GM21447 (cell line): ENCODE measurements at regions not wholly inside any gene's neighbourhood (a gene's known extent, or its start where the extent isn't known, plus 50 kb on each side); places are given as distances from the start of the nearest gene placed in this dataset.

Source experiments
- ATAC-seq: cut with Tn5 transposase; IDR thresholded peaks from one replicate; pipeline ENCODE4 v1.9.1; 2021; ENCODE audit not compliant: unreplicated experiment

DNA sequence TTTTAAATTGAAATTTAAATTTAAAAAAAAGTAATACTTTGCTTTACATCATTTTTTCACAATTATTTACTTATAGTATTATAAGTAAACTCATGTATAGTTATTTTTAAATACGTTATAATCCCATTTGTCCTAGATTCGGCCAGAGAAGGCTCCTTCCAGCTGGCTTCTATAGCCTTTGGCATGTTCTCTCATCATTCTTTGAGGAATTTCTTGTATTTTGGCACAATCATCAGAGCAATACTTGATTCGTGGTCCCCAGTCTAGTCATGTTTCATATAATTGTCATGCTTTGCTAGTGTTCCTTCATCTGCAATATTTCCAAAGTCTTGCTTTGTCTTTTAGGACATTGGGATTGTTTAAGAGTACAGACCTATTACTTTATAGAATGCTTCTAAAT is 1037.9 kb upstream of the AGA start:
- ATAC-seq = no peak

DNA sequence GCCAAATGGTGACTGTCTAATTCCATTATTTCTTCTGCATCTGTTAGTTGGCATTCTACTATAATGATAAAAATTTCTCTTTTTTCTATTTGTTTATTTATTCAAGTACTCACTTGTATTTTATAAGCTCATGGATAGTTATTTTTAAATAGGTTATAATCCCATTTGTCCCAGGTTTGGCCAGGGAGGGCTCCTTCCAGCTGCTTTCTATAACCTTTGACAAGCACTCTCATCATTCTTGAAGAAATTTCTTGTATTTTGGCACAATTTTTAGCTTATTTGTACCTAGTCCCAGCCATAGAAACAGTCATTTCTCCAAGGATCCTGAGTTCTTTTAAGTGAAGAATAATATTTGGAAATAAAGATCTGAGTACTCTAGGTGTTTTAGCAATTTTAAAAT is 1038.6 kb upstream of the AGA start:
- no peak for ATAC-seq

DNA sequence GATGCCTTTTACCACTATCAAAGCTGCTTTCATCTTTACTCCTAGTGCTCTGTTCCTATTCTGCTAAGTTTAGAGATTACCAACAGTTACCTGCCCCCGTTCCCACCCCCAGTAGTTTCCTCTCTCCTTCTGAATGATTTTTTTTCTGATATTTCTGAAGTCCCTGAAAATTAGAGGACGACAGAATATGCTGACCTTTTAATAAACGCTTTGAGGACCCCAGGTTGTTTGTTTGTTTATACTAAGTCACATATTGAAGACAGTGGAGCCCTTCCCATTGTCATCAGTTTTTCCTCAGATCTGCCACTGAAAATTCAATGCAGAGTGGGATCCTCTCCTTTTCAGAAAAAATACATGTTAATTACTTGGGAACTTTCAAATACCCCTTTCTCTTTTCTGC is 1039.3 kb upstream of the AGA start:
- no peak for ATAC-seq

DNA sequence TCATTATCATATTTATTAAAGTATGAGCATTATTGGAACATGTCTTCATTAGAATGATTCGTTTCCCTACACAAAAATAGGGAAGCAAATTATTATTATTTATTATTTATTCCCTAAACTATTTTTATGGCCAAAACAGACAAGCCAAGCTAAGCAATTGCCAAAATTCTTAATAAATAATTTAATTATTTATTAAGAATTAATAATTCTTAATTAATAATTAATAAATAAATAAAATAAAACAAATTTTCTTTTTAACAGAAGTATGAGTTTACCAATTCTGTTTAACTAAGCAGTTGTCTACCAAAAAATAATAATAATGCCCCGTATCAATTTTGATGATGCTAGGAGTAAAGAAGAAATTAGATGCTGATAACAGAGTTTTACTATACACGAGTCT is 1080.8 kb upstream of the AGA start:
- no peak for ATAC-seq

DNA sequence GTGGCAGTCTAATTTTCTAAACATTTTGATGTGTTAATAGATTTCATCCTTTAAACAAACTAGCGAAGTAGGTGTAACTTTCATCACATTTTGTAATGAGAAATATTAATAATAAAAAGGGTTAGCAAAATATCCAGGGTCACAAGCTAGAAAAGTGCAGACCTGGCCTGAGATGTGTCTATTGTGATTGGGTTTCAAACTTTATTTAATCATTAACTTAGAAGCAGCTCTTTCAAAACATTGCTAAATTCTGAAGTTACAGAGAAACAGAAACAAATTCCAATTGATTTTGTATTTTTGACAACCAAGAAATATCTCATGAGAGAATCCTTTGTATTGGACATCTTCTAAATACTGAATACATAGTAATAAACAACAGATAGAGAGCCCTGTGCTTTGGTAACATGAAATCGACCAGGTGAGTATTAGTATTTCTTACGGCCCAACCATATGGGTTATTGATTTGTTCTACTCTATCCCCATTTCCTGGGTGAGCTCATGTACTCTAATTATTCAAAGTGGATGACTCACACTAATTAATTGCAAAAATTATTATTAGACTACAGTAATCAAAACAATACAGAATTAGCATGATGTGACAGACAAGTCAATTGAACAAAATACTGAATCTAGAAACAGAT is 1093.8 kb upstream of the AGA start:
- ATAC-seq = no peak

DNA sequence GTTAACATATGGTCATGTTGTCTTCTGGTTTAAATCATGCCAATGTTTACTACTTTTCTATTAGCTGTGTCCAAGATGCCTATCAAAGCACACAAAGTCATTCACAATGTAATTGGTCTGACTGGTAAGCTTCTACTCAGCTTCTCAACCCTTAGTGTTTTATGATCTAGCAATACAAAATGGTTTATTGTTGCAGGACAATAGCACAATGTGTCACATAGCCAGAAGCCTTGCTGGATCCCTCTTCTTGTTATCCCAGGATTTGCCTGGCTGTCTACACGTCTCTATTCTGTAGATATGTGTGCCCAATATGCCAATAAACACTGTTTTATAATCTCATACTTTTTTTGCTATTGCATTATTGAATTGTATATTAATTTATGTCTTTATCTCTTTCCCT is 1111.0 kb upstream of the AGA start:
- no peak for ATAC-seq

DNA sequence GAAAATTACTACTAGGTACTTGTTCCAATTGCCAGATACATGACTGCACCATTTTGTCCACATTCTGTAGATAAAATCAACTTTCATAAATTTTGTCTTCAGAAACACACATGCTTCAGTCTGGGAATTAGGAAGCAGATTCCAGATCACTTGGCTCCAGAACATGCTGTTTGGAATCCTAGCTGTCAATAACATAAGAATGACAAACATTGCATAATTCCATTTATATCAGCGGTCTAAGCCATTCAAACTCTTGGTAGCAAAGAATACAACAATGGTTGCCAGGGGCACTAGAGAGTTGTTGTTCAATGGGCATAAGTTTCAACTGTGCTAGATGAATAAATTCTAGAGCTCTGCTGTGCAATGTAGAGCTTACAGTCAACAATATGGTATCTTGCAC is 1112.1 kb upstream of the AGA start:
- no peak for ATAC-seq

DNA sequence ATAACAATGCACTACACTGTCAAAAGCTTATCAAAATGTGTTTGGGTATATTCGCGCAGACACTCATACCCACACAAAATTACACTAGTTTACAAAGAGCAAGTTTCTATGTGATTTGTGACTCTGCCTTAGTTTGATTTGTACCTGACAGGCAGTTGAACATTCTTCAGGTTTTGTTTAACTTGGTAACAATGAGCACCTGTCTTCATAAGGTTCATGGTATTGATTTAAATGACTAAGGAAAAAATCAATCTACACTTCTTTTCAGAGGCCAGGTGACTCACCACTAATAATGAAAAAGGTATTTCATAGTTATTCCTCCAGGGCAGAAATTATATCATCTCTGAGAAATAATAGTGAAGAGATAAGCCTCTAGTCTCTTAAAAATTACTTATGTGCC is 1114.6 kb upstream of the AGA start:
- ATAC-seq = no peak

DNA sequence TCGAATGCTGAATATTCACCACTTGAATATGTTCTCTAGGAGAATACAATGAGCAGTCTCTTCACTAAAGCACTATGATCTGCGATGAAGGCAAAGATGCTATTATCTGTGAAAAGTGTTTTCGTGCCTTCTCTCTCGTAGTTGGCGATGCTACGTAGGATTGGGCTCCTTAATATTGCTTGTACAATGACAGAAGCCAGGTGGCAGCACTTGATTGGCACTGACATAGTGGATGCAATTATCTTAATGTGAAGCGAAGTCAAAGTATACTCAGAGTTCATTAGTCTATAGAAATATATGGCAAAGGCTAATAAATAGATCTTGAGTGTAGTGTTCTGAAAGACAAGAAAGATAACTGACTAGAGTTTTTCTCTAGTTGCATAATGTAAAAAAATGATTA is 1135.7 kb upstream of the AGA start:
- no peak for ATAC-seq

DNA sequence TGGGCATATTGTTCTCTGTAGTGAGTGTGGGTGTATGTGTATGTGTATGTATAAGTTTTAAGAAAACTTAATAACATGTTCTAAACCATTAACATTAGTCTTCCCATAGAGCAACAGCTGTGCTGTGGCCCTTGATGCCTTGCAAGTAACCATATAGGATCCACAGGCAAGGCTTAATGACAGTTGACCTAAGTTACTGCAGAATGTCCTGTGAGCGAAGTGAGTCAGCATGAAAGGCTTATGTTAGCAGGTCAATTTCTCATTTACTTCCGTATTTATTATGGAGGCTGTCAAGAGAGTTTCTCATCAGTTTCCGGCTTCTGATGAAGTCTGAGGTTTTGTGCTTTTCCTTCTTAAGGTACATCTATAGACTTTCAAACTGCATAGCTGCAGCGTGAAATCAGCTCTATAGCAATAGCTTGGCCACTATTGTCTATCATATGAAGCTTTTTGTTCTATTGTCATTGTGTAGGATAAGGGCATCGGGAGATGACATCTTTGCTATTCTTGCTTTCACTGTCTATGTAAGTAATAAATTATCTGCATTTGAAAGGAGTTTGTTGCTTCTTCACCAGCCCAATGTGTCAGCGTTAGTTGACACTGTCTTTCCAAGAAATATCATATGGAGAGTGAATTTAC is 1153.4 kb upstream of the AGA start:
- no peak for ATAC-seq

DNA sequence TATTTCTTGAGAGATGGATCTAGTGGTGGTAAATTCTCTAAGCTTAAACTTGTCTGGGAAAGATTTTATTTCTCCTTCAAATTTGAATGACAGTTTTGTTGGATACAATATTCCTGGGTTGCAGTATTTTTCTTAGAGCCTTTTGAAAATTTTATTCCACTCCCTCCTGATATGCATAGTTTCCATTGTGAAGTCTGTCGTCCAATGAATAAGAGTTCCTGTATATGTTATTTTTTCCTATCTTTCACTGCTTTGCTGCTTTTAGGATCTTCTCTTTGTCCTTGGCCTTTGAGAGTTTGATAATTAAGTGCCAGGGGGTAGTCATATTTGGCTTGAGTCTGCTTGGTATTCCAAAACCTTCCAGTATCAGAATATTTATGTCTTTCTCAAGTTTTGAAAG is 1156.4 kb upstream of the AGA start:
- no peak for ATAC-seq

DNA sequence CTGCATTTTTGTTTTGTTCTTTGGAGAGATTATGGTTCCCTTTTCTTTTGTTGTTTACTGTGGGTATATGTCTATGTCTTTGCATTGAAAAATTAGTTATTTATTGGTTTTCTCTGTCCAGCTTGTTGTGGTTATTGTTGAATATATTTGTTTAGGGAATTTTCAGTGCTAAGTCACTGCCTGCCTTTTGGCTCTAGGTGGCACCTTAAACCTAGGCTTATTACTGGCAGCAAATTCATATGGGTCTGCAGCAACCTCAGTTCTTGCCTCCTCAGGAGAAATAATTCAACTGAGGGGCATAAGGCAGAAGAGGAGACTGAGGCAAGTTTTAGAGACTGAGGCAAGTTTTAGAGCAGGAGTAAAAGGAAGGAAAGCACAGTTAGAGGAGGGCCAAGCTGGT is 1157.3 kb upstream of the AGA start:
- ATAC-seq = no peak

DNA sequence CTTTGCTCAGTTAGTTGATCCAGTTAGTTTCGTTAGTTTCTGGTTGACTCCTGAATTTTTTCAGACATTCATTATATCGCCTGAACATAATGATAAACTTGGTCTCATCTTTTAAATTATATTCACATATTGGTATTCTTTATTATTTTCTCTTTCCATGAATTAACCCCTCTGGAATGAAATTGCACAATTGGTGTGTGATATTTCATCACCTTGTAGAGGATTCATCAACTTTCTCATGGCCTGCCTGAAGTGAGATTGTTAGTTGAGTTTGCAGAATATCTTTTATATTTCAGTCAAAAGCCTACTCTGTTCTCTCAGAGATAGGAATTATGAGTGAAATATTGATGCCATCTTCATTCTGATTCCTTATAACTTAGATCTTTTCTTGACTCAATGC is 1160.6 kb upstream of the AGA start:
- ATAC-seq = no peak

DNA sequence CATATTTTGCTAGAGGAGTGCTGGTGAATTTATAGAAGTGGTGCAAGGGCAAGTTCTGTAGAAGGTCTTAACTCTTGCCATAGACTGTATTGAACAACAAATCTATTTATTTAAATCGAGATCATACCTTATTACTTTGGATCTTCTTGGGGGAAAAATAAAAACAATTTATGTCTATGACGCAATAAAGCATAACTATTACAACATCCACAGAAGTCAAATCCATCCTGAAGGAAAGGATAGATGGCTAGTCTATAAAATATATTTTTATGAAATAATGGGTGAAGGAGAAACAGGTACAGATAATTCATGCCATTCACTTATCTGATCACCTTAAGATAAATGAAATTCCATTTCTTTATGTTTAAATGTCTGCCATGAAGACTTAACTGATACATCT is 1168.8 kb upstream of the AGA start:
- no peak for ATAC-seq

DNA sequence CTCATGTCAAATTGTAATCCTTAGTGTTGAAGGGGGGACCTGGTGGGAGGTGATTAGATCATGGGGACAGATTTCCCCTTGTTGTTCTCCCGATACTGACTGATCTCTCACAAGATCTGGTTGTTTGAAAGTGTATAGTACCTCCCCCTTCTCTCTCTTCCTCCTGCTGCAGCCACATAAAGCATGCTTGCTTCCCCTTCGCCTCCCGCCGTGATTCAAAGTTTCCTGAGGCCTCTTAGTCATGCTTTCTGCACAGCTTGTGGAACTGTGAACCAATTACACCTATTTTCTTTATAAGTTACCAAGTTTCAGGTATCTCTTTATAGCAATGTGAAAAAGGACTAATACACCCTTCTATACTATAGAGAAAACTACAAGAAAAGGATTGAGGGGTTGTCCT is 1170.5 kb upstream of the AGA start:
- ATAC-seq = no peak

DNA sequence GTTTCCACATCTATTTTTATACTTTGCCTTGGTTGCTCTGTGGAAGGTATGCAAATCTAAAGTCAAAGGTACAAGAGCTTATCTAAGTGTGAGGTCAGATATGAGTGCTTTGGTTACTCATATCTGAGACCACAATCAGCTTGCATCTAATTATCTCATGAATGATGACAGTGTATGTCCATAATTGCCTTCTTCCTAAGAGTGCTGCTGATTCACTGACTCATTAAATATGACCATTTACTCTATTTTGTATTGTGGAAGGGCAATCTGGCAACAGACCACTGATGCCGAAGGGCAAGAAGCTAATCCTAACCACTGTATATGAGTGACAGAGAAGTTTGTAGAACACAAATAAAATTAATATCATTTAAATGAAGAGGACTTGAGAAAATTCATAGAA is 1190.2 kb upstream of the AGA start:
- ATAC-seq = no peak

DNA sequence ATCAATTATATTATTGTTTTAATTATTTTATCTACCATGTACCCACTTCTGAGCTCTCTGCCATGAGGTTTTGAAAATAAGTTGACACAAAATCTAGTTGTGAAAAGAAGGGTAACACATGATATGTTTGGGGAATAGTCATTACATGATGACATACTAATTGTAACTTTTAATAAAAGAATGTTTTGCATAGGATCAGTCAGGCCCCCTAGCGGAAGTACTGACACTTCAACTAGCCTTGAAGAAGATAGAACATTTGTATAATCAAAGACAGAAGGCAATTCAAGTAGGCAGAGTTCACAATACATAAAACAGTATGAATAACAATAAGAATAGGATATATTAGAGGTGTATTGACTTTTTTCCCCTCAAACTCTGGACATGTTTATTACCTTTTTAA is 1191.0 kb upstream of the AGA start:
- ATAC-seq = no peak

DNA sequence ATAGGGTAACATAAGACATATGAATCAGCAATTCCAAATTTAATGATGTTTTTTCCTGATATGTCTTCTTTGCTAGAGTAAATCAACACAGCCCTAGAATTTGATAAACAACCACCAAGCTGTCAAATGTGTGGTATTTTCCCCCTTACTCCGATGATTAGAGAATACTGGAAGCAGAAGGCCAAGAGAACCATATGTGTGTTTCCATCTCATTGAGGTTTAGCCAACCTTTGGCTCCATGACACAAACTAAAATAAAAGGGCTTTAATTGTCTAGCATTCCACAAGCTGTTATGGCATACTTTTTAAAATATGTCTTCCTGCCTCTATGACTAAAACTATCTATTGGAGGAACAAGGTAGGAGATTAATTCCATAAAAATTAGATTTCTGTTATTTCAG is 1222.4 kb upstream of the AGA start:
- ATAC-seq = no peak

DNA sequence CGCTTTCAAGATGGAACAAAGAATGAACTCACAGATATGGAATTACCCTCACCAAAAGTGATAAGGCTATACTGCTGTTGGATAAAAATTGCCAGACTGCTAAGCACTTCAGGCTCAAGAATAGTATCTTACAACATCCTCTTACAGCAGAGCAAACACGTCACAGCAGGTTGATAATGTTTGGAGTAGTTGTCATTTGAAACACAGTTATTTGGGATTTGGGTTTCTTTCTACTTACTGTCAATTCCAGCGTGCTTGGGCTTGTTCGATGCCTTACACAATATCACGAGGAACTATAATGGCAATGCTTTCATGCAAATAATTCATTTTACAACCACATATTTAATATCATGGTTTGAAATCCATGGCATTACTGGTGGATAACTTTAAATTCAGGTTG is 1223.7 kb upstream of the AGA start:
- ATAC-seq = no peak

DNA sequence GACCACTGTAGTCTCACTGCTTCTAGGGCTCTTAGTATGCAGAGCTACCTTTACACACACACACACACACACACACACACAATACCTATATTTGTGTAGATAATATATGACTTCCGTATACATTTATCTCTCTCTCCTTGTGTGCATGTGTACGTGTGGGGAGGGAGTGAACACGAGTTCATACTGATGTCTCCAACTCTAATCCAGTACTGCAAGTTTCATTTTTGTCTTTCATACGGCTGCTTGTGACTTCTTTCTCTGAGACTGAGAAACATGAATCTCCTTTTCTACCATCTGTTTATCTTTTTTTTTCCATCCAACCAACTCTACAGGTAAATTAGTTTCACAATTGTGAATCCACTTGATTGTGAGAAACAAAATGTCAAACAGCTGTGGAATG is 1229.5 kb upstream of the AGA start:
- ATAC-seq = no peak

DNA sequence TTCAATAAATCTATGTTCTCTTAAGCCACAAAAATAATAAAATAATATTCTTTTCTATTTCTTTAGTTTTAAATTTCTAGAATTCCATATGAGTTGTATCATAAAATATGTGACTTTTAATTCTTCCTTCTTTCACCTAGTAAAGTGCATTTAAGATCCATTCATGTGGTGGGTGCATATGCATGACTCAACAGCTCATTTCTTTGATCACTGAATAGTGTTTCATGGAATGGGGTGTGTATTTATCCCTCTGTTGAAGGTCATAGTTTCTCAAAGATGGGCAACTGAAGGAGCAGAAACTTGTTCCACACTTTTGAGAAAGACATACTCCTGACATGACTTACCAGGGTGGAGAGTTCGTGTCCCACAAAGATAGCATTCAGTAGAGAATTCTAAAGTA is 1230.3 kb upstream of the AGA start:
- ATAC-seq = no peak

DNA sequence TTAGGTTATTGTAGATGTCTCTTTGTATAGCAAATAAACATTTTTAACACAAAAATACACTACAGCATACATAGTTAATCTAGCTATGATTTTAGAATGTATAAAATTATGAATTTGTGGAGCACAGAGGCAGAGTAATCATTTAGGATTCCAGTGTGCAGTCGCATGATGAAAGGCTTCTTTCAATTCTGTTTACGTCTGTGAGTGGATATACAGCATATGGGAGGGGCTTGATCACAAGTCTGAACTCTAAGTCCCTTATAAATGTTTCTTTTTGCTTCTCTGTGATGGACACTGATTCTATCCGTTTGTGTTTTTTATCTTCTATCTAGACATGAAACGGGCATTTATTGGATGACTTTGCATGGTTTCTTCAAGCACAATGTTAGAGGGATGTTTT is 1239.6 kb upstream of the AGA start:
- no peak for ATAC-seq

DNA sequence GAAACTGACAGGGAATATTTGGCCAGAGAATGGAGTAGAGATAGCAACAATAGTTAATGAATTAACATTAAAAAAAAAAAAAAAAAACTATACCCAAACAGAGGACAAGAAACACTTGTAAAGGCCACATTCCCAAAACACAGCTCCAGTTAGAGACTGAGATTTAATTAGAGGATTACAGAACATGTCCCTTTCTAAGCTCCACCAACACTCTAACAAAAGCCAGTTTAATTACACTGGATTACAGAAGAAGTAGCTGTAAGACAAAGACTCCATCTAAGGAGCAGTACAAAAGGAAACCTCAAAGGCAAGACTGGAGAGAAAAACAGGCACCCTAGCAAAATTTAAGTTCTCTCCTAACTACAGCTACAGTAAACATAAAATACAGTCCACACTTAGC is 1247.7 kb upstream of the AGA start:
- no peak for ATAC-seq
